ENCODE measurements at regions not wholly inside any gene's neighbourhood (a gene's known extent, or its start where the extent isn't known, plus 50 kb on each side); places are given as distances from the start of the nearest gene placed in this dataset.

GRCh38 chr4:188819233-188819632 lies 680.0 kb downstream of the TRIML1 start:
- TF ChIP-seq CTCF (IDR thresholded peaks at IDR 0.05 in 8 of 11, conservative IDR thresholded peaks at IDR 0.05 in 3 of 11) (no peak), POLR2AphosphoS5 (IDR thresholded peaks at IDR 0.05) (no peak)

Data from spleen (tissue), 7 donors.